SKM-1 treated with dmso at 0.1 percent for 144 hours (cell line): ENCODE measurements at regions not wholly inside any gene's neighbourhood (a gene's known extent, or its start where the extent isn't known, plus 50 kb on each side); places are given as distances from the start of the nearest gene placed in this dataset.
A peak's percentile ranks its signal among the peaks of the same experiment; 100 is the strongest.

Source experiments
- DNase-seq: peaks from one replicate; lab custom pipeline; 2025; ENCODE audit not compliant: unreplicated experiment; lab: John Stamatoyannopoulos, UW

DNA sequence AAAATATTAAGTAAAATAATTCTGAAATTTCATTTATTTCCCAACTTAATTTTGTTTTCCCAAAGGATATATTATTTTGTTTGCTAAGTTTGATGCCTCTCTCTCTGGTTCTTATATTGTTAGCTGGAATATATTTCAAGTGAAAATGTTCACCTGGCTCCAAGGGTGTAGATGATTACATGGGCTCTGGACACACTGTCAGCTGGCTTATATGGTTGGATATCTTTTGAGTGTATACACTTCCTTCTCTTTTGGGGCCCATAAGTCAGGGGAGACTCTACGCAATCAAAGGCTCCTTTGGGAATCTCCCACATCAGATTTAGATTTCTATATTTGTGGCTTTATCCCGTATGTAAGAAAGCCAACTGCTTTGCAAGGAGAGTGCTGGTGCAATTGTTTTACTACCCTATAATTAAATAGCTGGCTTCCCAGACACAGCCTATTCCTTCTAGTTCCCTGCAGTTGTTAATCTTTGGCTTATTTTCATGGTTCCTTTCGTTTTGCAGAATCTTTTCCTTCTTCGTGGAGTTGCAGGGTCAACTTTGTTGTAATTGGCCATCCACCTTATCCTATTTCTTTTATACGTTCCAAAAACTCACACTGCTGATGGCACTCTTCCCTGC is 225.7 kb downstream of the DPH6 start:
- DNase-seq = no peak

DNA sequence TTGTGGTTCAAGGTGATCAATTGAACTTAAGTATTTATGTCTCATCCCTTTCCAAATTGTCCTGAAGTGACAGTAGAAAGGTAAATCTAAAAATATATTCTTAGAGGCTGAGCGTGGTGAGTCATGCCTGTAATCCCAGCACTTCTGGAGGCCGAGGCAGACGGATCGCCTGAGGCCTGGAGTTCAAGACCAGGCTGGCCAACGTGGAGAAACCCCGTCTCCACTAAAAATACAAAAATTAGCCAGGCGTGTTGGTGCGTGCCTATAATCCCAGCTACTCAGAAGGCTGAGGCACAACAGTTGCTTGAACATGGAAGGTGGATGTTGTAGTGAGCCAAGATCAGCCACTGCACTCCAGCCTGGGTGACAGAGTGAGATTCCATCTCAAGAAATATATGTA is 226.6 kb downstream of the DPH6 start:
- DNase-seq = no peak

DNA sequence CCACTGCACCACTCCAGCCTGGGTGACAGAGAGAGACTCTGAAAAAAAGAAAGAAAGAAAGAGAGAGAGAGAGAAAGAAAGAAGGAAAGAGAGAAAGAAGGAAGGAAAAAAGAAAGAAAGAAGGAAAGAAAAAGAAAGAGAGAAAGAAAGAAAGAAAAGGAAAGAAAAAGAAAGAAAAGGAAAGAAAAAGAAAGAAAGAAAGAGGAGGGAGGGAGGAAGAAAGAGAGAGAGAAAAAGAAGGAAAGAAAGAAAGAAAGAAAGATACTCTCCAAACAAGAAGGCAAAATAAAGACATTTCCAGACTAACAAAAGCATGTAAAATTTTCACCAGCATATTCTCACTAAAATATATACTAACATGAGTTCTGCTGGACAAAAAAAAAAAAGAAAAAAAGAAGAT is 228.7 kb downstream of the DPH6 start:
- DNase-seq = no peak

- no peak for DNase-seq
Observed at GRCh38 chr15:35312344-35312743, 227.2 kb upstream of the NANOGP8 start.

DNA sequence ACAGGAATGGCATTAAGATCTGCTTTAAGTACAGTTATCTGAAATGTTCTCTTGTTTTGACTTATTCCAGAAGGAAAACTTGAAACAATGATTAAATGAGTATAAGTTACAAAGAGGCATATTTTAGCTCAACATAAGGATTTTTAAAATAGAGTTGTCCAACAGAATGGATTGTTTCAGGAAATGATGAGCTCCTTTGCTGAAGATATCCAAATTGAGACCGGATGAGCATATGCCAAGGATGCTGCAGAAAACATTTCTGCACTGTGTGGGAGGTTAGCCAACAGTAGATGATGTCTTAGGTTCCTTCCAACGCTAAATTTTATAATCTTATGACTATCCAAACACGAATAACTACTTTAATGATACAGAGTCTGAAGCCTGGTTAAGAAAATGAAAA is 226.5 kb upstream of the NANOGP8 start:
- no peak for DNase-seq

DNA sequence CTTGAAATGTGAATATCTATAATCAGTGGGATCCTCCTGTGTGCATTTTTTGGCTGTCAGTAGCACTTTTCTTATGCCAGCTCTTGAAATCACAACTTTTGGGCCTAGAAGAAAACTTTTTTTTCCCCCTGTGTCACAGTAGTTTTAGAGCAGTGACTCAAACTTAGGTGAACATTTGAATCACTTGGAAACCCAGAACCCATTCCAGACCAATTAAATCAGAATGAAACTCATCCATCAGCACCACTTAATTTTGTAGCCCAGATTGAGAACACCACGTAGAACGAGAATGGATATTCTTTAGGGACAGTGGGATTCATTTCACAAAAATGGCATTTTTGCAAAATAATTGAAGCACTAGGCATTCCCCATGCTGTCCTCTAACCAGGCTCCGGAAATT is 224.8 kb upstream of the NANOGP8 start:
- no peak for DNase-seq

DNA sequence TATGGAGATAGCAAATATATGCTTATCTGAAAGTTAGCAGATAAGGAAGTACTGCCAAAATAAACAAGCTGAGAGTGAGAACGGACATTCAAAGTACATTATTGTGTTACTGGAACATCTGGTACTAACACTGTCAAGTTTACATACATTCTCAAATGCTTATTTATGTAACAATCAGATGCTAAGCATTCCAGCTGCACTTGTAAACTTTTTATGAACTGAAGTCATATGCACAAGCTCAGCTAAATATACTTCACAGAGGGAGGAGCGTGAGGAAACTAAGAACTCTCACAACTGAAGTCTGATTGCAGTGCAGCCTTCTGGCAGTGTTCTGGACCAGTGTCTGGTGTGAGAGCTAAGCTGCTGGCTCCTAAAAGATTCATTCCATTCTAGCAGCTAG is 223.7 kb upstream of the NANOGP8 start:
- no peak for DNase-seq

- no peak for DNase-seq
Observed at GRCh38 chr15:35307676-35308075, 222.6 kb upstream of the NANOGP8 start.

DNA sequence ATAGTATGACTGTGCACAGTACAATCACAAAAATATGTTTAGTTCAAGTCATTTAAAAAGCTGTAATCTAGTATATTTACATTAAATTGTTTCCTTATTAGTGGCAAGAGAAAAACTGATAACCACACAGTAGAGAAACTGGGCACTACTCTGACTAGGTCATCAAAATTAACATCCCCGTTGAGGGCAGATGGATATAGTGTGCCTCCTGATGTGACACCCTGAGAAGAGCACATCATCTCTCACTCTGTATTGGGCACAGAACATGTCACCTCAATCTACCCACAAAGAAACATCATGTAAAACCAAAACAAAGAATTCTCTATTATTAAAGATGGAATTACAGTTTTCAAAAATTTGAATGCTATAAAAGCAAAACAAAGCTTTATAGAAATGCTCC is 221.9 kb upstream of the NANOGP8 start:
- DNase-seq = no peak

DNA sequence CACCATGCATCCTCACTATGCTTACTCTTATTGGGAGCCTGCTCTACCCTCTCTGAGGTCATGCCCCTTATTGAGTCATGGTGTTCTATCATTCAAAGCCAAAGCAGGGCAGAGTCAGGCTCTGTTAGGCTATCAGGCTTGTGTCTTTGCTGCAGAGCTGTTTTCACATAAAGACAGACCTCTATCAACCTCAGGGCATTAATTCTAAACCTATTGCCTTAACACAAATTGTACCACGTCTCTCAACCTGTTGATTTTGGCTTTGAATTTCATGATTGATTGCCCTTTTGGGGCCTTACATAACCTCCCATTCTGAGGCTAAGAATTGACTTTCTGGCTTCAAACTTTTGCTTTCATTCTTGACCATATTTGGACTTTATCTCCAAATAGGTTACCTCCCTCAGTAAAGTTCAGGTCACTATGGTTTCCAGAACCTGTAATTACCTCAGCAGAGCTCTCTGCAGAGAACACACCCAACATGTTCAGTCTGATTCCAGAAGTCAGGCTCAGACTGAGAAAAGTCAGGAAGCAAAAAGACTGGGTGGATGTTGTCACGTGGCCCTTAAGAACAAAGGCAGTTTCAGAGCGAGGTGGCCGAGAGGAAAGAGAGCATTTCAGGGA is 221.4 kb upstream of the NANOGP8 start:
- no peak for DNase-seq

DNA sequence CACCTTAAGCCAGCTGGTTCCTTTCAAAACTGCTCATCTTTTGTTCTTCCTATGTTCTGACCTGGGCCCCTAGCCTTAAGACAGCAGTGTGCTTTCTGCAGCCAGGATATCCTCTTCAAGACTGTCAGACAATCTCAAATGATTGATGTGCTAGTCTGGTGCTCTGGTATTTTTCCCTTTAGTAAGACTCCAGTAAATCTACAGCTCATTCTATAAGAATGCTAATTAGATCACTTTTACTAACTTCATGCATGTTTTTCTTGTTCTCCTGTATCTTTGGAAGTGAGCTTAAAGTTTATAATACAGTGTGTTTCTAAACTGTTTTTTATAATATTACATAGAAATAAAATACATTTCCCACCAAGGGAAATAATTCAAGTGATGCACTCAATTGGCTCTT is 220.9 kb upstream of the NANOGP8 start:
- no peak for DNase-seq

DNA sequence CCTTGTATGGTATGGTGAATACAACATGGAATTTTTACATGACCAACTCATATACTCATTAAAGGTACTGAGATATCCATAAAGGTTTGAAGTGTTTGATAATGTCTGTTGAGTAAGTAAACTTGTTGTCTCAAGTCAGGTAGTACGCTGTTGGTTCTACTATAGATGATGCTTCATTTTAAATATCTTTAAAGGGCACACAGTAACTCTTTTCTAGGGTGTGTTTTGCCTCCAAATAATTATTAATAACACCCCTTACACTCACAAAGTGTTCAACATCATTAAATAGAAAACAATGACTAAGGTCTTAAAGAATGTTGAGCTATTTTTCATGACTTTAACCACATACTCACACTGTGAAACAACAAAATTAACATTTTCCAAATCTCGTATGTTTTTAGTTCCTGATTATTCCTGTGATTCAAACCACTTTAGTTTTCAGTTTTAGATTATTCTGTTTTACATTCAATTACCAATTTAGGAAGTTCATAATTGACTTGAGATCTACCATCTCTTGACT is 220.0 kb upstream of the NANOGP8 start:
- no peak for DNase-seq

GRCh38 chr15:35304389-35304788 is 219.3 kb upstream of the NANOGP8 start:
- no peak for DNase-seq

GRCh38 chr15:35302334-35302733 is 217.2 kb upstream of the NANOGP8 start:
- DNase-seq = no peak

DNA sequence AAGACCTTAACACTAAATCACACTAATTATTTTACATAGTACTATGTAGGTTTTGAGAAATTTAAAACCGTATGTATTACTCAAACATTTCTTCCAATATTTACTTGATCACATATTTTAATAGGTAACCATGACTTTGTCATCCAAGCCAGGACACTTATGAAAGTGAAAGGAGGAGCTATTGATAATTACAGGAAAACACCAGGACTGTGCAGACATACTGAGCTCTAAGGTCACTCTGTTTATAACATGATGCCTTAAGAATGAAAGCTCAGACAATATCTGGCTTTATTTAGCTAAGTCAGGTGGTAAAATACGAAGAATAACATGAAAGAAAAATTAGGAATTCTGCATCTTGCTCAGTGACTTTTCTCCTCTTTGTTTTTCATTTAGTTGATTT is 216.0 kb upstream of the NANOGP8 start:
- DNase-seq = no peak

DNA sequence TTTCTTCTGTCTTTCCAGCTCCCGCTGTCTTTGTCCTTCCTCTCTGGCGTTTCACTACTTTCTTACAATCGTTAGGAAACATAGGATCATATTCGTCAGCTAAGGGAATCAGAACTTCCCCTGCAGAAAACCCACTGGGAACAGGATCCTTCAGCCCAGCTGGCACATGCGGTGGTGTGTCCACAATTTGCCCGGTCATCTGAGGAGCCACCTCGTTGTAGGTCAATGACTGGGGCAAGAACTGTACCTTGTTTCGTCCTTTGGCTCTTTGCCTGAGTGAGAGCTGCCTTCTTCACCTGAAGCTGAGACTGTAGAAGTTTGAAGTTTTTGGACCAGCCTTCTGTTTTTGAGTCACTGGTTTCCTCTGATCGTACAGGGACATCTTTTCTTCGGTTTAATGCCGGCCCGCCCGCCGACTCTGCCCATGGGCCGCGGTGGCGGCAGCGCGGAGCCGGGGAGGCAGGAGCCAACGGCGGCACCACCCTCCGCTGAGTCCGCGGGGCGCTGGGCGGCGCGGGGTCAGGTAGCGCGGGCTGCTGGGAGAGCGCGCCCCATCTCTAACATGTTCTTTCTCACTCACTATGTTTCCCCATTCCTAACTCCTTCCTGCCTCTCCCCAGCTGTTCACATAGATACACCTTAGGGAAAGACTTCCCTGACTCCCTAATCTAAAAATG is 214.1 kb upstream of the NANOGP8 start:
- no peak for DNase-seq

GRCh38 chr15:35298509-35298908 is 213.4 kb upstream of the NANOGP8 start:
- DNase-seq = no peak

GRCh38 chr15:35293353-35294130 is 208.4 kb upstream of the NANOGP8 start:
- peak; percentile 24 for DNase-seq

DNA sequence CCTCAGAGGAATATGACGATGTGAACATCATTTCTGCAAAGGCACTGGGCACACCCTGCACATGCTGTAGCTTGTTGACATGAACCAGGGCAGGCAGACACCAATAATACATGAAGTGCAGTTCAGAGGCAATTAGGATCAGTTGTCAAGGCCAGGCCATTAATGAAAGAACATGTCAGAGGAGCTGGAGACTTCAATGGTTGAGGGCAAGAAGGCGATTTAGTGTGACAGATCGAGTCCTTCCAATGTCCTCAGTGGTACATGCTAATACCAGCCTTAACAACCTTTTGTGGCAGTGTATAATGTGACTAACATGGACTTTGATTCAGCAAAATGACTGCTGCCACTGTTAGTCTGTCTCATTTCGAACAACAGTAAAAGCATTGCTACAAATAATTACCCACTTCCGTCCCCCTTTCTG is 205.2 kb upstream of the NANOGP8 start:
- no peak for DNase-seq

- DNase-seq = no peak
Observed at GRCh38 chr15:35289024-35289617, 204.0 kb upstream of the NANOGP8 start.

DNA sequence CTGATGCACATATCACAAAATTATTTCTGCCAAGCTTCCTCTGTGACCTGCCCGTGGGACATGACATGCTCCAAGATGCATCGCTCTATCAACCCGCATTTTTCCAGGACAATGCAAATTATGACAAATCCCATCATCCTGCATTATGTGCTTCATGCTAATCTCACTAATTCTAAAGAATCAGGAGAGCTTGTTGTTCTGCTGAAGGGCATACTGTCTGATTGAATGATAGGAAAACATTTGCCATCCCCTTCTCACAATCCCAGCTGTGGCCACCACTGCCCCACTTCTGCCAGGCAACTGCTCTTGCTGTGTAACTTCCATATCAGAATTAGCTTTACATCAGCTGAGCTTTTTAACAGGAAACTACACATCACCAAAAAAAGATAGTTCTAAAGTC is 203.5 kb upstream of the NANOGP8 start:
- DNase-seq = no peak
